ENCODE measurements at regions not wholly inside any gene's neighbourhood (a gene's known extent, or its start where the extent isn't known, plus 50 kb on each side); places are given as distances from the start of the nearest gene placed in this dataset.

- no peak overlapping the region for H3K27ac ChIP-seq
- no peak for DNase-seq
- H3K4me3 ChIP-seq = no peak overlapping the region
- H3K36me3 ChIP-seq = no peaks in the 10 kb centered on the region
- H3K9me3 ChIP-seq = no peaks in the 10 kb centered on the region
- H3K4me1 ChIP-seq = no peaks in the 10 kb centered on the region
- TF ChIP-seq, protein P1, sequence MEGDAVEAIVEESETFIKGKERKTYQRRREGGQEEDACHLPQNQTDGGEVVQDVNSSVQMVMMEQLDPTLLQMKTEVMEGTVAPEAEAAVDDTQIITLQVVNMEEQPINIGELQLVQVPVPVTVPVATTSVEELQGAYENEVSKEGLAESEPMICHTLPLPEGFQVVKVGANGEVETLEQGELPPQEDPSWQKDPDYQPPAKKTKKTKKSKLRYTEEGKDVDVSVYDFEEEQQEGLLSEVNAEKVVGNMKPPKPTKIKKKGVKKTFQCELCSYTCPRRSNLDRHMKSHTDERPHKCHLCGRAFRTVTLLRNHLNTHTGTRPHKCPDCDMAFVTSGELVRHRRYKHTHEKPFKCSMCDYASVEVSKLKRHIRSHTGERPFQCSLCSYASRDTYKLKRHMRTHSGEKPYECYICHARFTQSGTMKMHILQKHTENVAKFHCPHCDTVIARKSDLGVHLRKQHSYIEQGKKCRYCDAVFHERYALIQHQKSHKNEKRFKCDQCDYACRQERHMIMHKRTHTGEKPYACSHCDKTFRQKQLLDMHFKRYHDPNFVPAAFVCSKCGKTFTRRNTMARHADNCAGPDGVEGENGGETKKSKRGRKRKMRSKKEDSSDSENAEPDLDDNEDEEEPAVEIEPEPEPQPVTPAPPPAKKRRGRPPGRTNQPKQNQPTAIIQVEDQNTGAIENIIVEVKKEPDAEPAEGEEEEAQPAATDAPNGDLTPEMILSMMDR (IDR thresholded peaks at IDR 0.05) = no peak
- TF ChIP-seq POLR2AphosphoS5 (IDR thresholded peaks at IDR 0.05) (no peak), EP300 (IDR thresholded peaks at IDR 0.05) (no peak), POLR2A (IDR thresholded peaks at IDR 0.05) (no peak)
- intact Hi-C loops (cut with DNase I; ENCODE audit: low total_unique reads) = no loop called here
- H3K27me3 ChIP-seq = no peaks in the 10 kb centered on the region
Measured at GRCh38 chr6:78623554-78623953, 243.8 kb upstream of the IRAK1BP1 start.

DNA sequence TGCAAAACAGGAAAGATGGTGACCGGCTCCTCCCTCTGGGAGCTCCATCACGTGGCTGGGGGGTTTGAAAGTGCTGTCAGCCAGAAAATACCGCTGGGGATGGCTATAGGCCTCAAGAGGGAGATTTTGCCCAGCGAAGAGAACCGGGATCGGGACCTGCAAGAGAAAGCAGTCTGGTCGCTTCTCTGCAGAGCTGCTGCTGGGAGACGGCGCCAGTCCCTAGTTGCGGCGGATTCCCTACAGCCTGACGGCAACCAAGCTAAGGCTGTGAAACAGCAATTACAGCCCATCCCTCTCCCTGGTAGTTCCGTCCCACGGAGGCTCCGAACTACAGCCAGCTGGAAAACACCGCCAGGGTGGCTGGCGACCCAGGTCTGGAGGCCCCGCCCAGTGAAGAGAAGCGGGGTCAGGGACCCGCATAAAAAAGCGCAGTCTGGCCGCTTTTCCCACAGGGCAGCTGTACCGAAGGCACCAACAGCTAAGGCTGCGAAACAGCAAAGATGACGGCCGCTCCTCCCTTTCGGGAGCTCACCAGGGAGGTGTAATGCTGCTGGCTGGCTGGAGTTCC is 238.1 kb upstream of the IRAK1BP1 start:
- Histone ChIP-seq H3K27ac (no peak overlapping the region), H3K27me3 (peaks cover 0 to 9% (median 7%) of the 10 kb centered on the region in 3 donors), H3K9me3 (no peaks in the 10 kb centered on the region), H3K4me1 (peaks cover 0 to 5% (median 0%) of the 10 kb centered on the region in 4 donors), H3K4me3 (peak overlapping the region; percentile 25 to 35 (median 27)), H3K36me3 (no peaks in the 10 kb centered on the region)
- WGBS, 5 donors = 19 to 29% (median 22%) methylated on average over 23 to 27 of the region's 27 CpGs
- TF ChIP-seq EP300 (IDR thresholded peaks at IDR 0.05) (no peak), POLR2AphosphoS5 (IDR thresholded peaks at IDR 0.05) (no peak), POLR2A (IDR thresholded peaks at IDR 0.05) (no peak)
- TF ChIP-seq, protein P1 (IDR thresholded peaks at IDR 0.05) = no peak
- DNase-seq = peak in 1 of 2 donors; percentile 60
- intact Hi-C loops (cut with DNase I; ENCODE audit: low total_unique reads) = no loop called here

DNA sequence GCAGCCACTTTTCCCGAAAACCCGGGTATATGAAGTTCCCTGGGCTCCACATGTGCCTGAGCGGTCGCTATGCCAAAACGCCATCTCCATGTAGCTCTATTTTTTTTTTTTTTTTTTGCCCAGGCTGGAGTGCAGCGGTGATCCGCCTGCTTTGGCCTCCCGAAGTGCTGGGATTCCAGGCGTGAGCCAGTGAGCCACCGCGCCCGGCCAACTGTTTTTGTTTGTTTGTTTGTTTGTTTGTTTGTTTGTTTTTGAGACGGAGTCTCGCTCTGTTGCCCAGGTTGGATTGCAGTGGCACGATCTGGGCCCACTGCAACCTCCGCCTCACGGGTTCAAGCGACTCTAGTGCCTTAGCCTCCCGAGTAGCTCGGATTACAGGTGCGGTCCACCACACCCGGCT is 237.5 kb upstream of the IRAK1BP1 start:
- Histone ChIP-seq H3K4me1 (peaks cover 0 to 5% (median 0%) of the 10 kb centered on the region in 4 donors), H3K36me3 (no peaks in the 10 kb centered on the region), H3K9me3 (no peaks in the 10 kb centered on the region), H3K27ac (no peak overlapping the region), H3K27me3 (peaks cover 0 to 9% (median 7%) of the 10 kb centered on the region in 3 donors), H3K4me3 (peak overlapping the region in 1 of 4 donors; percentile 27)
- intact Hi-C loops (cut with DNase I; ENCODE audit: low total_unique reads) = no loop called here
- DNase-seq = no peak
- WGBS, 5 donors = 83 to 90% (median 87%) methylated on average over 22 of the region's 22 CpGs
- TF ChIP-seq POLR2AphosphoS5 (IDR thresholded peaks at IDR 0.05) (no peak), EP300 (IDR thresholded peaks at IDR 0.05) (no peak), POLR2A (IDR thresholded peaks at IDR 0.05) (no peak)
- TF ChIP-seq, protein P1 (IDR thresholded peaks at IDR 0.05) = no peak

DNA sequence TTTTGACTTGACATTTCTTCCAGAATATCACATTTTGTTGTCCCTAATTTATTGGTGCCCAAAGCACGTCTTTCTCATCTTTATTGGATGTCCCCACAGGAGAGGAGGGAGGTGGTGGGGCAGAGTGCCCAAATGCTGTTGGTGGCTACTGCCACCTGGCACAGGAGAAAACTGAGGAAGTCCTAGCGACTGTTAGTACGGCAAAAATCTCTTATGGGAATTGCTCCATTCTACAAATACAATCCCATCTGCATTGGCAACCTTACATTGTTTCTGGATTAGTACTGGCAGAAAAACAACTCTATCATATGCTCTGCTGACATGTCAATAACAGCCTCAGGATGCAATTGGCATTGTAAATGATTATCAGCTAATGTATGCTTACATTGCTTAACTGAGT is 235.4 kb upstream of the IRAK1BP1 start:
- H3K4me1 ChIP-seq = peaks cover 0 to 5% (median 0%) of the 10 kb centered on the region in 4 donors
- no peak overlapping the region for H3K27ac ChIP-seq
- H3K36me3 ChIP-seq = no peaks in the 10 kb centered on the region

More for the DNA sequence above, 235.4 kb upstream of the IRAK1BP1 start:
- TF ChIP-seq EP300 (IDR thresholded peaks at IDR 0.05) = no peak
- TF ChIP-seq POLR2AphosphoS5 (IDR thresholded peaks at IDR 0.05) = no peak
- TF ChIP-seq POLR2A (IDR thresholded peaks at IDR 0.05) = no peak
- TF ChIP-seq, protein P1 (IDR thresholded peaks at IDR 0.05) = no peak
- H3K4me3 ChIP-seq = no peak overlapping the region
- intact Hi-C loops (cut with DNase I; ENCODE audit: low total_unique reads) = no loop called here
- no peaks in the 10 kb centered on the region for H3K9me3 ChIP-seq
- 36 to 67% (median 62%) methylated on average over 3 of the region's 3 CpGs for WGBS, 5 donors
- DNase-seq = no peak
- H3K27me3 ChIP-seq = peaks cover 0 to 9% (median 7%) of the 10 kb centered on the region in 3 donors
